ENCODE measurements at regions not wholly inside any gene's neighbourhood (a gene's known extent, or its start where the extent isn't known, plus 50 kb on each side); places are given as distances from the start of the nearest gene placed in this dataset.
"Not testable (repeated sequence)": the region's sequence is repeated elsewhere in the genome, so short reads cannot be mapped to it uniquely, and the experiment has no call there.

GRCh38 chr15:69767191-69767590, 314.6 kb downstream of the RPLP1 start:
- Histone ChIP-seq H4K8ac (ENCODE audit: low read length) (no peak overlapping the region), H2BK15ac (ENCODE audit: low read depth, poor library complexity, severe bottlenecking) (no peak overlapping the region), H3K27me3 (ENCODE audit: control insufficient read depth in 1 of 2, insufficient read depth in 1 of 2, low read length in 2 of 2) (no peaks in the 10 kb centered on the region), H3K9me3 (ENCODE audit: control insufficient read depth, low read length) (peaks cover 12% of the 10 kb centered on the region), H3K14ac (ENCODE audit: low read length in 2 of 2) (no peak overlapping the region), H3K4me2 (ENCODE audit: low read length, poor library complexity, severe bottlenecking) (no peak overlapping the region), H3K27ac (ENCODE audit: low read length, poor library complexity, severe bottlenecking) (no peak overlapping the region), H2BK5ac (ENCODE audit: low read depth, low read length, poor library complexity, severe bottlenecking) (no peak overlapping the region), H2AK5ac (ENCODE audit: low read length, severe bottlenecking) (no peak overlapping the region), H2BK120ac (ENCODE audit: low read depth, low read length) (no peak overlapping the region), H3K4ac (ENCODE audit: low read depth in 1 of 2, low read length in 2 of 2) (no peak overlapping the region), H3K4me1 (ENCODE audit: control insufficient read depth, insufficient read depth, low read depth, low read length) (peaks cover 2% of the 10 kb centered on the region), H2AFZ (ENCODE audit: low read depth, low read length) (no peak overlapping the region), H3K79me1 (replicated peaks; ENCODE audit: low read length, poor library complexity, severe bottlenecking) (no peaks in the 10 kb centered on the region), H2BK12ac (ENCODE audit: low read length in 2 of 2) (no peak overlapping the region), H4K91ac (ENCODE audit: low read length) (no peak overlapping the region), H3K36me3 (ENCODE audit: control insufficient read depth in 1 of 2, insufficient read depth in 2 of 2, low read depth in 1 of 2, low read length in 2 of 2) (no peaks in the 10 kb centered on the region), H3K23ac (ENCODE audit: low read length in 2 of 2) (no peak overlapping the region), H3K4me3 (ENCODE audit: insufficient read depth in 1 of 2, low read depth in 1 of 2, low read length in 2 of 2) (no peak overlapping the region), H3K18ac (ENCODE audit: low read depth in 1 of 2, low read length in 2 of 2) (no peak overlapping the region), H3K9ac (ENCODE audit: low read length) (no peak overlapping the region)
- no peak for DNase-seq
- WGBS: over 99% methylated on average over 3 of the region's 4 CpGs

GRCh38 chr15:69769336-69769735, 316.7 kb downstream of the RPLP1 start:
- not testable (repeated sequence) for H3K23ac ChIP-seq (ENCODE audit: low read length in 2 of 2); H2BK120ac ChIP-seq (ENCODE audit: low read depth, low read length); H3K14ac ChIP-seq (ENCODE audit: low read length in 2 of 2); H3K4me3 ChIP-seq (ENCODE audit: insufficient read depth in 1 of 2, low read depth in 1 of 2, low read length in 2 of 2); H2AFZ ChIP-seq (ENCODE audit: low read depth, low read length); H3K36me3 ChIP-seq (ENCODE audit: control insufficient read depth in 1 of 2, insufficient read depth in 2 of 2, low read depth in 1 of 2, low read length in 2 of 2); H3K79me1 ChIP-seq (replicated peaks; ENCODE audit: low read length, poor library complexity, severe bottlenecking); H3K18ac ChIP-seq (ENCODE audit: low read depth in 1 of 2, low read length in 2 of 2); H3K27ac ChIP-seq (ENCODE audit: low read length, poor library complexity, severe bottlenecking); H3K9ac ChIP-seq (ENCODE audit: low read length); H2BK5ac ChIP-seq (ENCODE audit: low read depth, low read length, poor library complexity, severe bottlenecking); H2AK5ac ChIP-seq (ENCODE audit: low read length, severe bottlenecking); H3K4me1 ChIP-seq (ENCODE audit: control insufficient read depth, insufficient read depth, low read depth, low read length); H2BK15ac ChIP-seq (ENCODE audit: low read depth, poor library complexity, severe bottlenecking); H2BK12ac ChIP-seq (ENCODE audit: low read length in 2 of 2); H3K4ac ChIP-seq (ENCODE audit: low read depth in 1 of 2, low read length in 2 of 2); H4K8ac ChIP-seq (ENCODE audit: low read length); DNase-seq; H3K4me2 ChIP-seq (ENCODE audit: low read length, poor library complexity, severe bottlenecking); H4K91ac ChIP-seq (ENCODE audit: low read length); H3K27me3 ChIP-seq (ENCODE audit: control insufficient read depth in 1 of 2, insufficient read depth in 1 of 2, low read length in 2 of 2)
- 50% methylated on average over 6 of the region's 6 CpGs for WGBS
- peaks cover 12% of the 10 kb centered on the region for H3K9me3 ChIP-seq (ENCODE audit: control insufficient read depth, low read length)

- H3K27ac ChIP-seq (ENCODE audit: low read length, poor library complexity, severe bottlenecking); H3K4me3 ChIP-seq (ENCODE audit: insufficient read depth in 1 of 2, low read depth in 1 of 2, low read length in 2 of 2); H3K18ac ChIP-seq (ENCODE audit: low read depth in 1 of 2, low read length in 2 of 2); H3K14ac ChIP-seq (ENCODE audit: low read length in 2 of 2); H2BK15ac ChIP-seq (ENCODE audit: low read depth, poor library complexity, severe bottlenecking); H2BK120ac ChIP-seq (ENCODE audit: low read depth, low read length); H3K9me3 ChIP-seq (ENCODE audit: control insufficient read depth, low read length); H3K23ac ChIP-seq (ENCODE audit: low read length in 2 of 2); H3K4ac ChIP-seq (ENCODE audit: low read depth in 1 of 2, low read length in 2 of 2); H3K27me3 ChIP-seq (ENCODE audit: control insufficient read depth in 1 of 2, insufficient read depth in 1 of 2, low read length in 2 of 2); H4K91ac ChIP-seq (ENCODE audit: low read length); H4K8ac ChIP-seq (ENCODE audit: low read length); H3K9ac ChIP-seq (ENCODE audit: low read length); H2BK12ac ChIP-seq (ENCODE audit: low read length in 2 of 2); H3K4me1 ChIP-seq (ENCODE audit: control insufficient read depth, insufficient read depth, low read depth, low read length); H3K36me3 ChIP-seq (ENCODE audit: control insufficient read depth in 1 of 2, insufficient read depth in 2 of 2, low read depth in 1 of 2, low read length in 2 of 2); H2AFZ ChIP-seq (ENCODE audit: low read depth, low read length); H2AK5ac ChIP-seq (ENCODE audit: low read length, severe bottlenecking); H3K79me1 ChIP-seq (replicated peaks; ENCODE audit: low read length, poor library complexity, severe bottlenecking); H2BK5ac ChIP-seq (ENCODE audit: low read depth, low read length, poor library complexity, severe bottlenecking); DNase-seq; H3K4me2 ChIP-seq (ENCODE audit: low read length, poor library complexity, severe bottlenecking): not testable (repeated sequence)
- WGBS: 86% methylated on average over 2 of the region's 3 CpGs
These were observed 321.6 kb downstream of the RPLP1 start for GRCh38 chr15:69774258-69774657.

DNA sequence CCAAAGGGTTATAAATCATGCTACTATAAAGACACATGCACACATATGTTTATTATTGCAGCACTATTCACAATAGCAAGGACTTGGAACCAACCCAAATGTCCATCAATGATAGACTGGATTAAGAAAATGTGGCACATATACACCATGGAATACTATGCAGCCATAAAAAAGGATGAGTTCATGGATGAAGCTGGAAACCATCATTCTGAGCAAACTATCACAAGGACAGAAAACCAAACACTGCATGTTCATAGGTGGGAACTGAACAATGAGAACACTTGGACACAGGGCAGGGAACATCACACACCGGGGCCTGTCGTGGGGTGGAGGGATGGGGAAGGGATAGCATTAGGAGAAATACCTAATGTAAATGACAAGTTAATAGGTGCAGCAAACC, 322.1 kb downstream of the RPLP1 start:
- not testable (repeated sequence) for H3K36me3 ChIP-seq (ENCODE audit: control insufficient read depth in 1 of 2, insufficient read depth in 2 of 2, low read depth in 1 of 2, low read length in 2 of 2); H4K8ac ChIP-seq (ENCODE audit: low read length); H2BK5ac ChIP-seq (ENCODE audit: low read depth, low read length, poor library complexity, severe bottlenecking); H2BK15ac ChIP-seq (ENCODE audit: low read depth, poor library complexity, severe bottlenecking); H3K4me3 ChIP-seq (ENCODE audit: insufficient read depth in 1 of 2, low read depth in 1 of 2, low read length in 2 of 2); H3K4me1 ChIP-seq (ENCODE audit: control insufficient read depth, insufficient read depth, low read depth, low read length); H3K27ac ChIP-seq (ENCODE audit: low read length, poor library complexity, severe bottlenecking); H2BK12ac ChIP-seq (ENCODE audit: low read length in 2 of 2); DNase-seq; H3K14ac ChIP-seq (ENCODE audit: low read length in 2 of 2); H2BK120ac ChIP-seq (ENCODE audit: low read depth, low read length); H3K79me1 ChIP-seq (replicated peaks; ENCODE audit: low read length, poor library complexity, severe bottlenecking); H3K9me3 ChIP-seq (ENCODE audit: control insufficient read depth, low read length); H3K18ac ChIP-seq (ENCODE audit: low read depth in 1 of 2, low read length in 2 of 2); H3K9ac ChIP-seq (ENCODE audit: low read length); H3K27me3 ChIP-seq (ENCODE audit: control insufficient read depth in 1 of 2, insufficient read depth in 1 of 2, low read length in 2 of 2); H3K4ac ChIP-seq (ENCODE audit: low read depth in 1 of 2, low read length in 2 of 2); H2AK5ac ChIP-seq (ENCODE audit: low read length, severe bottlenecking); H3K23ac ChIP-seq (ENCODE audit: low read length in 2 of 2); H3K4me2 ChIP-seq (ENCODE audit: low read length, poor library complexity, severe bottlenecking); H2AFZ ChIP-seq (ENCODE audit: low read depth, low read length); H4K91ac ChIP-seq (ENCODE audit: low read length)
- WGBS: 100% methylated on average over 1 of the region's 2 CpGs
